ENCODE measurements at regions not wholly inside any gene's neighbourhood (a gene's known extent, or its start where the extent isn't known, plus 50 kb on each side); places are given as distances from the start of the nearest gene placed in this dataset.
A peak's percentile ranks its signal among the peaks of the same experiment; 100 is the strongest.

DNA sequence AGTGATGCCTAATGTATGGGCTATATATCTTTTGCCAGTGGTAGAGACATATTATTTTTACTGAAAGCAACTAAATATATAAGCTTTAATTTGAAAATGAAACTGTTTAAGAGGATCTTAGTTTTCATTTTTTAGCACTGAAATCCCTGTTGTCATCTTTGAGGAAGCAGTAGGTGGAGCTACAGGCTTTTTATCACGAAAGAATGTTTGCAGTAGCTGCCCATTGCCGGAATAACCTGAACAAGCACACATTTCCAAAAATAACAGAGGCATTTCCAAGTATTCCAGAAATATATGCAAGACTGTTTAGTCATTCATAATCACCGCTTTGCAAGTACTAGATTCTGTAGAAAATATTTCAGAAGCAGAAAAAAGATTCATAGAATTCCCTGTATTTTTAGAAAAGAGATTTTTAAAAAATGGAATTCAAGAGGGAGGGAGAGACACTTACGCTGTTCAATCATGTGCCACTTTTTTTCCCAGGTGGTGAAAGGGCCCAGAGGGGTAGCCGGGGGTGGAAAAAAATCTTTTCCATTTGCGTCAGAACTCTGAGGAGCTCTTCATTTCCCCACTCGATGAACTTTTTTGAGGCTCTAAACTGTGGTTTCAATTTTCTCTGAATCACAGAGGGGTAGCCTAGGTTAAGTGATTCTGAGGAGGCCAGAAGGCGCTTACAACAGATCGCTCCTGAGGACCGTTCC lies 142.5 kb upstream of the FERMT1 start:
- Histone ChIP-seq H3K27ac (ENCODE audit: low read depth, low read length) (no peak overlapping the region), H4K20me1 (ENCODE audit: control insufficient read depth, insufficient read depth, low read depth, low read length) (no peaks in the 10 kb centered on the region)

DNA sequence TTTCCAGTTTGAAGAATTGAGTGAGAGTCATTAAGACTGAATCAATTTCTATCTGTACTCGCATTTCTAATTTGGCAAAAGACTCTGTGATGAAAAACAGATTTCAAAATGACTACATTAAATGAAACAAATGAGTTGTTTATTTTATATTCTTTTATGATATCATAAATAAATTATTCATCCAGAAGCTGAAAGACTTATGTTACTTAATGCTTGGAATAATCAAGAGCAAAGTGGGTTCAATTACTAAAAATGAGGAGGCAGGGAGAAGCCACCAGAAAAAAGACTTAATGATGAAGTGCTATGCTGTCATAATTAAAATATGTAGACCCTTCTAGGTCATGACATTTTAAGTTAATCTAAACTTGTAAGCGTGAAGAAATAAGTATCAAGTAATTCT lies 130.6 kb upstream of the FERMT1 start:
- H4K20me1 ChIP-seq (ENCODE audit: control insufficient read depth, insufficient read depth, low read depth, low read length): no peaks in the 10 kb centered on the region
- no peak overlapping the region for H3K27ac ChIP-seq (ENCODE audit: low read depth, low read length)
- H3K27me3 ChIP-seq (ENCODE audit: control insufficient read depth, low read length): no peaks in the 10 kb centered on the region
- H3K79me2 ChIP-seq (ENCODE audit: control insufficient read depth, low read length): no peaks in the 10 kb centered on the region
- no peaks in the 10 kb centered on the region for H3F3A ChIP-seq (ENCODE audit: control insufficient read depth, insufficient read depth)
- H3K9me2 ChIP-seq (replicated peaks; ENCODE audit: control insufficient read depth, low read length): no peaks in the 10 kb centered on the region
- H3K4me3 ChIP-seq (ENCODE audit: low read length): no peak overlapping the region
- H3K9me3 ChIP-seq (ENCODE audit: control insufficient read depth, insufficient read depth, low read length): no peaks in the 10 kb centered on the region
- TF ChIP-seq, protein P1, sequence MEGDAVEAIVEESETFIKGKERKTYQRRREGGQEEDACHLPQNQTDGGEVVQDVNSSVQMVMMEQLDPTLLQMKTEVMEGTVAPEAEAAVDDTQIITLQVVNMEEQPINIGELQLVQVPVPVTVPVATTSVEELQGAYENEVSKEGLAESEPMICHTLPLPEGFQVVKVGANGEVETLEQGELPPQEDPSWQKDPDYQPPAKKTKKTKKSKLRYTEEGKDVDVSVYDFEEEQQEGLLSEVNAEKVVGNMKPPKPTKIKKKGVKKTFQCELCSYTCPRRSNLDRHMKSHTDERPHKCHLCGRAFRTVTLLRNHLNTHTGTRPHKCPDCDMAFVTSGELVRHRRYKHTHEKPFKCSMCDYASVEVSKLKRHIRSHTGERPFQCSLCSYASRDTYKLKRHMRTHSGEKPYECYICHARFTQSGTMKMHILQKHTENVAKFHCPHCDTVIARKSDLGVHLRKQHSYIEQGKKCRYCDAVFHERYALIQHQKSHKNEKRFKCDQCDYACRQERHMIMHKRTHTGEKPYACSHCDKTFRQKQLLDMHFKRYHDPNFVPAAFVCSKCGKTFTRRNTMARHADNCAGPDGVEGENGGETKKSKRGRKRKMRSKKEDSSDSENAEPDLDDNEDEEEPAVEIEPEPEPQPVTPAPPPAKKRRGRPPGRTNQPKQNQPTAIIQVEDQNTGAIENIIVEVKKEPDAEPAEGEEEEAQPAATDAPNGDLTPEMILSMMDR (IDR thresholded peaks at IDR 0.05; ENCODE audit: low read depth, low read length, poor library complexity, severe bottlenecking): no peak
- no peak for TF ChIP-seq EZH2phosphoT487 (IDR thresholded peaks at IDR 0.05; ENCODE audit: borderline replicate concordance, low read length)
- H3K4me1 ChIP-seq (ENCODE audit: control insufficient read depth, low read length): no peaks in the 10 kb centered on the region
- no peaks in the 10 kb centered on the region for H3K36me3 ChIP-seq (ENCODE audit: control insufficient read depth, low read length)
- H3K4me2 ChIP-seq (ENCODE audit: low read length): no peak overlapping the region

More for the DNA sequence above, 142.5 kb upstream of the FERMT1 start:
- peaks cover 8% of the 10 kb centered on the region for H3K4me1 ChIP-seq (ENCODE audit: control insufficient read depth, low read length)
- H3K9me2 ChIP-seq (replicated peaks; ENCODE audit: control insufficient read depth, low read length): no peaks in the 10 kb centered on the region
- peaks cover 7% of the 10 kb centered on the region; the same call in 1 of the 2 replicates for H3K27me3 ChIP-seq (ENCODE audit: control insufficient read depth, low read length)
- no peak overlapping the region for H3K4me3 ChIP-seq (ENCODE audit: low read length)
- H3K36me3 ChIP-seq (ENCODE audit: control insufficient read depth, low read length): no peaks in the 10 kb centered on the region
- peak overlapping the region; percentile 4; the same call in 1 of the 2 replicates for H3K4me2 ChIP-seq (ENCODE audit: low read length)
- H3K79me2 ChIP-seq (ENCODE audit: control insufficient read depth, low read length): no peaks in the 10 kb centered on the region
- TF ChIP-seq, protein P1 (IDR thresholded peaks at IDR 0.05; ENCODE audit: low read depth, low read length, poor library complexity, severe bottlenecking): peak; percentile 67
- TF ChIP-seq EZH2phosphoT487 (IDR thresholded peaks at IDR 0.05; ENCODE audit: borderline replicate concordance, low read length): no peak
- H3F3A ChIP-seq (ENCODE audit: control insufficient read depth, insufficient read depth): no peaks in the 10 kb centered on the region
- H3K9me3 ChIP-seq (ENCODE audit: control insufficient read depth, insufficient read depth, low read length): no peaks in the 10 kb centered on the region

DNA sequence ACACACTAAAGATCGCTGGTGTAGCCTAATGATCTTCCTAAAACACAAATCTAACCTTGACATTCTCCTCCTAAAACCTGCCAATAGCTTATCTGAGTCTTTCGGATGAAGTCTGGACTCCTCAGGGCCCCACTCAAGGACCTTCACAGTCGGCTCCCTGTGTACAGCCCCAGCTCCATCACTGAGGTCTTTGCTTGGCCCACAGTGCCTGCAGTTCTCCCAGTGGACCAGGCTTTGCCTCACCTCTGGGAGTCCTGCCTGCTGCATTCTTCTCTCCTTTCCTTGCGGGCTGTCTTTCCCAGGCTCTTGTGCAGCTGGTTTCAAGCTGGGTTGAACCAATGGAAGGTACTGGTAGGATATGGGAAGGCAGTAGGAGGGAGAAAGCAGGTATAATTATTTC lies 122.6 kb upstream of the FERMT1 start:
- Histone ChIP-seq H3K9me2 (replicated peaks; ENCODE audit: control insufficient read depth, low read length) (no peaks in the 10 kb centered on the region), H3K36me3 (ENCODE audit: control insufficient read depth, low read length) (no peaks in the 10 kb centered on the region), H3K79me2 (ENCODE audit: control insufficient read depth, low read length) (no peaks in the 10 kb centered on the region), H3K4me2 (ENCODE audit: low read length) (no peak overlapping the region), H3K4me3 (ENCODE audit: low read length) (no peak overlapping the region), H3K27ac (ENCODE audit: low read depth, low read length) (no peak overlapping the region), H4K20me1 (ENCODE audit: control insufficient read depth, insufficient read depth, low read depth, low read length) (no peaks in the 10 kb centered on the region), H3K27me3 (ENCODE audit: control insufficient read depth, low read length) (no peaks in the 10 kb centered on the region), H3K9me3 (ENCODE audit: control insufficient read depth, insufficient read depth, low read length) (no peaks in the 10 kb centered on the region), H3K4me1 (ENCODE audit: control insufficient read depth, low read length) (no peaks in the 10 kb centered on the region), H3F3A (ENCODE audit: control insufficient read depth, insufficient read depth) (no peaks in the 10 kb centered on the region)
- TF ChIP-seq, protein P1 (IDR thresholded peaks at IDR 0.05; ENCODE audit: low read depth, low read length, poor library complexity, severe bottlenecking): no peak
- no peak for TF ChIP-seq EZH2phosphoT487 (IDR thresholded peaks at IDR 0.05; ENCODE audit: borderline replicate concordance, low read length)
